D721Med (cell line): ENCODE measurements at regions not wholly inside any gene's neighbourhood (a gene's known extent, or its start where the extent isn't known, plus 50 kb on each side); places are given as distances from the start of the nearest gene placed in this dataset.

Experiments used
- DNase-seq: peaks from one replicate; pipeline ENCODE4 v3.0.0; 2011; ENCODE audit warnings: low spot score; ENCODE audit not compliant: insufficient read length
- FAIRE-seq: peaks from 2 replicates; lab custom pipeline; 2011; peaks lifted over from hg19 to GRCh38; lab: Jason Lieb, UNC
- TF ChIP-seq, protein P1 (sequence below): IDR thresholded peaks from 2 replicates; pipeline ENCODE4 v1.5.1; 2012; ENCODE audit warnings: mild to moderate bottlenecking, control low read depth; ENCODE audit not compliant: insufficient read depth; ENCODE audit errors: missing control alignments

DNA sequence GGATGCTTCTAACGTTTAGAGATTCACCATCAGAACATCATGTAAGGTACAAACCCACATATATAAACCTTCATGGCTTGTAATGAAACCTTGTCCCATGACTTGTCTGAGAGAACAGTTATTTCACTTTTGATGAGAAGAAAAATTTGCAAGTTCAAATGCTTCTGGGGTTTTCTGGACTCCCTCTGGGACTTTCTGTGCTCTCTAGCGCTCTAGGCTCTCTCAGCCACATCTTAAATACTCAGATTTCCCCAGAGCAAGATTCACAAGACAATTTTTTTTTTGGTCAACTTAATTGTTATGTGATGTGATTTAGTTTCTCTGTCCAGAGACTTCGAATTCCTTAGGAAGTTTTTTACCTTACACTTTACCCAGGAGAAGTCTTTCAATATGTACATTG, 282.8 kb upstream of the EDNRB start:
- FAIRE-seq = no peak
- TF ChIP-seq, protein P1, sequence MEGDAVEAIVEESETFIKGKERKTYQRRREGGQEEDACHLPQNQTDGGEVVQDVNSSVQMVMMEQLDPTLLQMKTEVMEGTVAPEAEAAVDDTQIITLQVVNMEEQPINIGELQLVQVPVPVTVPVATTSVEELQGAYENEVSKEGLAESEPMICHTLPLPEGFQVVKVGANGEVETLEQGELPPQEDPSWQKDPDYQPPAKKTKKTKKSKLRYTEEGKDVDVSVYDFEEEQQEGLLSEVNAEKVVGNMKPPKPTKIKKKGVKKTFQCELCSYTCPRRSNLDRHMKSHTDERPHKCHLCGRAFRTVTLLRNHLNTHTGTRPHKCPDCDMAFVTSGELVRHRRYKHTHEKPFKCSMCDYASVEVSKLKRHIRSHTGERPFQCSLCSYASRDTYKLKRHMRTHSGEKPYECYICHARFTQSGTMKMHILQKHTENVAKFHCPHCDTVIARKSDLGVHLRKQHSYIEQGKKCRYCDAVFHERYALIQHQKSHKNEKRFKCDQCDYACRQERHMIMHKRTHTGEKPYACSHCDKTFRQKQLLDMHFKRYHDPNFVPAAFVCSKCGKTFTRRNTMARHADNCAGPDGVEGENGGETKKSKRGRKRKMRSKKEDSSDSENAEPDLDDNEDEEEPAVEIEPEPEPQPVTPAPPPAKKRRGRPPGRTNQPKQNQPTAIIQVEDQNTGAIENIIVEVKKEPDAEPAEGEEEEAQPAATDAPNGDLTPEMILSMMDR = no peak

DNA sequence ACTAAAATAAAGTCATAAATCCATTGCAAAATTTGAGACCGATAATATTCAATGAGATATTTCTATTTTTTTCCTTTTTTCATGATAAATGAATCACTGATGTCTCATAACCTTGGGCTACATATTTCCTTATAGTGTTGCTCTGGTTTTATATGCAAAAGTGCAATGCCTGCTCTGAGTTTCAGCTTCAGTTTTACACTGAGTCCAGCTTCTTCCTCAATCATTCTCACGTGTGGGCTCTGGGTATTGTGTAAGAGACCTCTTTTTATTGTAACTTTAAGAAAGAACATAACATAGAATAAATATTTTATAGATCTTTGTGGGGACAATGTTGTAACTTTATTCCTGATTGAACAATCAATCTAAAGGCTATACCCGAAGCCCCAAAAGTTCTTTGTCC, 280.2 kb upstream of the EDNRB start:
- no peak for DNase-seq
- TF ChIP-seq, protein P1 = no peak
- FAIRE-seq = no peak

More for the DNA sequence above, 282.8 kb upstream of the EDNRB start:
- no peak for DNase-seq

DNA sequence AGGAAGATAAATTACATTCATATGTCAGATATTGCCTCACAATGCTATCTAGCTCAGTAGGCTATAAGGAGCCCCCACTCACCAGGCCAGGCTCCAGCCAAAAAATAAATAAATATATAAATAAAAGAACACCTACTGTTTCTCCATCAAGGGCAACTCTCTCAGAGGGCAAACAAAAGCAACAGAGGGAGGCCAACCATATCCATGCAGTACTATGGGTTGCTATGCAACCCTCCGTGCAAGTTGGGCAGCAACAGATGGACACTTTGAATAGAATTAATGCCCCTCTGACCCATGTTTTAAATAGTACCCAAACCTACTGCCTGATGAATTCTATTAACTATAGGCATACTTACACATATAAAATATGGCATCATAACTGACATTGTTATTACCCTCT, 279.8 kb upstream of the EDNRB start:
- FAIRE-seq (no peak), DNase-seq (no peak)
- TF ChIP-seq, protein P1 = no peak

DNA sequence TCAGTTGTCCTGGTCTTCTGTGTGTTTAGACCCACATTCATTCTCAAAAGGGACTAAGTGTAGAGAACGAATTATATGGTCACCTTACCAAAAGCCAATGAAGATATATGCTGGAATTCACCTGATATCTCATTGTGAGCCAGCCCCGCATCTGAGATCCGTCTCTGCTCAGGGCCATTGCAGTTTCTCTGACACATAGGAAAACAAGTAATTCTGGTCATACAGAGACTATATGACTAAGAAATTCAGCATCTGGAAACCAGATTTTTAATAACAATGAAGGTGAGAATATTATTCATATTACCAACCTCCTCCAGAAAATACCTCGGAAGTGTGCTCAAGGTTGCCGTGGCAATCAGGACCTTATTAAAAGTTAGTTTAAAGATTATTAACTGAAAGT, 278.6 kb upstream of the EDNRB start:
- no peak for FAIRE-seq
- no peak for DNase-seq

DNA sequence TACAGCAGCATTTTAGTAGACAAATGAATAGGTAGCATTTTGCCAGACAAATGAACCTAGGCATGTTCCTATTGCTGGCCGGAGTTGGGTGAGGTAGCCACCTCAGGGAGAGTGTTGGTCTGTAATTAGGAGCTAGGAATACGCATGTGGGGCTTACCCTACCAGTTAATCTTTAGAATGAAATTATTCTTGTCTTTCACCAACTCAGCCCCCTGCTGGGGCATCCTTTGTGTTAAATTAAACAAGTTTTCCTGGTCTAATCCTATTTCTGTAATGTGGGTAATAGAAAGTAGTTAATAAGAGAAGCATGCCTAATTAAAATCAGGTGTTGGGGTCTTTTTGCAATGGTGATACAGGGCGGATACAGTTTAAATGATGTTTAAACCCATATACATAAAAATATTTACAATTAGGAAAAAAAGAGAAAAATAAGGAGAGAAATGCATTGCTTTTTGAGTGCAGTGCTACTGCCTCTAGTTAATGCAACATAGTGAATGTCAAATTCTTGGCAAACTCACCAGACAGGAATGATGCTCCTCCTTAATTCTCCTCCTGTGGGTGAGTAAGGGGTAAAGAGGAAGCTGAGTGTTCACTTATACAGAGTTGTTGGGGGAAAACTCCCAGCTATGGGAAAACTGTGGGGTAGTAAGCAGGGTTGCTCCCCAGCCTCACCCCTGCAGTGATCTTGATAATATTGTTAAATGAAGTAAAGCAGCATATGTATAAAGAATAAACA, 276.4 kb upstream of the EDNRB start:
- TF ChIP-seq, protein P1 = no peak
- no peak for DNase-seq
- no peak for FAIRE-seq

More for the DNA sequence above, 278.6 kb upstream of the EDNRB start:
- TF ChIP-seq, protein P1 = no peak

DNA sequence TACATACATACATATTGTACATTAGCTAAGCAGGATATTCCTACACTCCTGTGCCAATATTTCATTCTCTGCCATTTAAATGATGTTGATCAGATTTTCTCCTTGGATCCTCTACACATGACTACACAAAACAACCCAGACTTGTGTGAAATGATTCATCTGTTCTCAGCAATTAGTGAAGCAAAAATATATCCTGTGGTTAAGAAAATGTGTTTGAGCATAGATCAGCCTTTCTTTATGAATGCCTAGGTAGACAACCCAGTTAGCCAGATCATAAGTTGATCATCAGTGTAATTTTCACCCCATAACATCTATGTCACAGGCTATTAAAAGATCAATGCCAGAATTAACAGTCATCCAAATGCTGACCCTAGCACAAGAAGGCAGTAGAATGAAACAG, 275.2 kb upstream of the EDNRB start:
- no peak for FAIRE-seq
- TF ChIP-seq, protein P1 = no peak

DNA sequence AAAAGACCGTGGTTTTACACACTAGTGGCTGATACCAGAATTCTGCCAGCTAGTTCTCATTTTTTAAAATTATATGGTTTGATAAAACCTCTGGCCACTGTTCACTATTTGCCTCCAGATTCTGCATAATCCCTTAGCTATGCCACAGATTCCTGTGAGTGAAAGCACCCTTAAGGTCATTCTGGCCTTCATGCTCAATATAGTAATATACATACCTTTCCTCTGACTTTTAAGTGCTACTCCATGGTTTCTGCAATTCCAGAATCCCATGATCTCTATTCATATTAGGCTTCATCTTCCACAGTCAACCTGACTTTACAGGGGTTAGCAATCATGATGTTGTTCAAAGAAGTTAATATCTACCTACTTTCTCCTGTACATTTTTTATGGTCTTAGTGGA, 274.1 kb upstream of the EDNRB start:
- FAIRE-seq (no peak), DNase-seq (no peak)
- TF ChIP-seq, protein P1 = no peak

More for the DNA sequence above, 275.2 kb upstream of the EDNRB start:
- no peak for DNase-seq
